NT2/D1 (cell line): ENCODE measurements at regions not wholly inside any gene's neighbourhood (a gene's known extent, or its start where the extent isn't known, plus 50 kb on each side); places are given as distances from the start of the nearest gene placed in this dataset.
"Not testable (repeated sequence)": the region's sequence is repeated elsewhere in the genome, so short reads cannot be mapped to it uniquely, and the experiment has no call there.

ENCODE experiments used
- DNase-seq: peaks from one replicate; pipeline ENCODE4 v3.0.0-alpha.2; 2011; ENCODE audit warnings: low read depth, low spot score
- H3K27me3 ChIP-seq: 2 replicates; pipeline ENCODE4 v1.6.0; 2011; ENCODE audit warnings: mild to moderate bottlenecking; ENCODE audit not compliant: insufficient read length, insufficient read depth
- H3K36me3 ChIP-seq: 2 replicates; pipeline ENCODE4 v1.6.1; 2011; ENCODE audit warnings: mild to moderate bottlenecking, low read length, mixed read lengths; ENCODE audit not compliant: insufficient read depth, insufficient read length
- H3K4me1 ChIP-seq: 2 replicates; pipeline ENCODE4 v1.5.1; 2011; ENCODE audit not compliant: insufficient read depth, insufficient read length
- H3K4me3 ChIP-seq: 2 replicates; pipeline ENCODE4 v1.5.1; 2011; ENCODE audit warnings: low read depth; ENCODE audit not compliant: insufficient read length
- H3K9ac ChIP-seq: 2 replicates; pipeline ENCODE4 v1.6.0; 2011; ENCODE audit warnings: low read depth; ENCODE audit not compliant: insufficient read length
- H3K9me3 ChIP-seq: 2 replicates; pipeline ENCODE4 v1.5.1; 2011; ENCODE audit warnings: mild to moderate bottlenecking, low read length; ENCODE audit not compliant: insufficient read depth
- SUZ12 ChIP-seq: IDR thresholded peaks from 2 replicates; pipeline ENCODE4 v1.6.1; 2011; ENCODE audit not compliant: insufficient read length, insufficient read depth; ENCODE audit errors: extremely low read depth
- YY1 ChIP-seq: IDR thresholded peaks from 2 replicates; pipeline ENCODE4 v1.6.1; 2011; ENCODE audit not compliant: insufficient read length, insufficient read depth
- ZNF274 ChIP-seq: IDR thresholded peaks from 2 replicates; pipeline ENCODE4 v1.6.1; 2011; ENCODE audit warnings: mild to moderate bottlenecking, low read depth, low read length

- no peaks in the 10 kb centered on the region for H3K27me3 ChIP-seq
- no peak overlapping the region for H3K9ac ChIP-seq
- no peak overlapping the region for H3K4me3 ChIP-seq
- no peaks in the 10 kb centered on the region for H3K9me3 ChIP-seq
- TF ChIP-seq ZNF274 (no peak), YY1 (no peak), SUZ12 (no peak)
- H3K4me1 ChIP-seq = no peaks in the 10 kb centered on the region
- DNase-seq = no peak
- no peaks in the 10 kb centered on the region for H3K36me3 ChIP-seq
Observed at GRCh38 chr5:112491257-112491656, 72.2 kb upstream of the EPB41L4A start.

GRCh38 chr5:112492291-112492690 lies 73.2 kb upstream of the EPB41L4A start:
- Histone ChIP-seq H3K36me3 (no peaks in the 10 kb centered on the region), H3K9me3 (no peaks in the 10 kb centered on the region), H3K4me3 (no peak overlapping the region), H3K9ac (no peak overlapping the region), H3K27me3 (no peaks in the 10 kb centered on the region), H3K4me1 (no peaks in the 10 kb centered on the region)
- TF ChIP-seq SUZ12 = no peak
- no peak for TF ChIP-seq ZNF274
- TF ChIP-seq YY1 = no peak
- peak; percentile 42 for DNase-seq

- H3K9ac ChIP-seq, H3K36me3 ChIP-seq, H3K4me3 ChIP-seq, H3K9me3 ChIP-seq, H3K4me1 ChIP-seq, H3K27me3 ChIP-seq: not testable (repeated sequence)
- peak; percentile 51 for DNase-seq
Observed at GRCh38 chr5:112503749-112504501, 84.8 kb upstream of the EPB41L4A start.

- peaks cover 13% of the 10 kb centered on the region for H3K9me3 ChIP-seq
- H3K9ac ChIP-seq, H3K4me3 ChIP-seq, H3K27me3 ChIP-seq, H3K36me3 ChIP-seq, H3K4me1 ChIP-seq, DNase-seq: not testable (repeated sequence)
Observed at GRCh38 chr5:112509097-112509496, 90.0 kb upstream of the EPB41L4A start.

GRCh38 chr5:112511920-112512319 lies 92.8 kb upstream of the EPB41L4A start:
- H3K36me3 ChIP-seq = no peaks in the 10 kb centered on the region
- TF ChIP-seq ZNF274 = no peak
- TF ChIP-seq SUZ12 = no peak
- no peak for TF ChIP-seq YY1

GRCh38 chr5:112512901-112513300 lies 93.8 kb upstream of the EPB41L4A start:
- H3K9me3 ChIP-seq = peaks cover 13% of the 10 kb centered on the region
- TF ChIP-seq ZNF274 = no peak
- H3K9ac ChIP-seq = no peak overlapping the region
- H3K4me1 ChIP-seq = no peaks in the 10 kb centered on the region
- DNase-seq = no peak
- no peak overlapping the region for H3K4me3 ChIP-seq
- H3K27me3 ChIP-seq = no peaks in the 10 kb centered on the region
- no peaks in the 10 kb centered on the region for H3K36me3 ChIP-seq

More at GRCh38 chr5:112511920-112512319, 92.8 kb upstream of the EPB41L4A start:
- Histone ChIP-seq H3K27me3 (no peaks in the 10 kb centered on the region), H3K4me1 (no peaks in the 10 kb centered on the region), H3K9me3 (peaks cover 13% of the 10 kb centered on the region), H3K9ac (no peak overlapping the region), H3K4me3 (no peak overlapping the region)
- DNase-seq = no peak

- TF ChIP-seq ZNF274 = no peak
- TF ChIP-seq YY1 = no peak
- TF ChIP-seq SUZ12 = no peak
- H3K4me1 ChIP-seq = no peaks in the 10 kb centered on the region
- no peak overlapping the region for H3K4me3 ChIP-seq
- no peak for DNase-seq
- no peaks in the 10 kb centered on the region for H3K27me3 ChIP-seq
- peaks cover 13% of the 10 kb centered on the region for H3K9me3 ChIP-seq
- no peaks in the 10 kb centered on the region for H3K36me3 ChIP-seq
- H3K9ac ChIP-seq = no peak overlapping the region
Observed at GRCh38 chr5:112514111-112514510, 95.0 kb upstream of the EPB41L4A start.

GRCh38 chr5:112520474-112520873 lies 101.4 kb upstream of the EPB41L4A start:
- DNase-seq, H3K9ac ChIP-seq, H3K4me1 ChIP-seq, H3K27me3 ChIP-seq, H3K36me3 ChIP-seq, H3K9me3 ChIP-seq, H3K4me3 ChIP-seq: not testable (repeated sequence)

- H3K4me1 ChIP-seq = not testable (repeated sequence)
Observed at GRCh38 chr5:112522891-112523673, 104.0 kb upstream of the EPB41L4A start.

GRCh38 chr5:112523674-112524263 lies 104.7 kb upstream of the EPB41L4A start:
- not testable (repeated sequence) for H3K9ac ChIP-seq, H3K27me3 ChIP-seq, H3K4me3 ChIP-seq, DNase-seq, H3K9me3 ChIP-seq, H3K36me3 ChIP-seq, H3K4me1 ChIP-seq

More at GRCh38 chr5:112522891-112523673, 104.0 kb upstream of the EPB41L4A start:
- H3K9ac ChIP-seq, DNase-seq, H3K27me3 ChIP-seq, H3K4me3 ChIP-seq, H3K9me3 ChIP-seq, H3K36me3 ChIP-seq: not testable (repeated sequence)
